PC-9 (cell line): ENCODE measurements at regions not wholly inside any gene's neighbourhood (a gene's known extent, or its start where the extent isn't known, plus 50 kb on each side); places are given as distances from the start of the nearest gene placed in this dataset.

Experiments used
- BruUV-seq: library from RNA; stranded (reverse); fragments of 400-500 nt; replicated peaks from 2 replicates; lab custom pipeline; 2021; lab: Mats Ljungman, UMichigan
- CTCF ChIA-PET: fragments of 300-600 bp; sonication (Branson Sonifier 250); formaldehyde crosslinking; loops from one replicate; lab custom pipeline; 2022; ENCODE audit warnings: antibody characterized with exemption; lab: Charles Lee
- POLR2A ChIA-PET: fragments of 300-600 bp; sonication (Branson Sonifier 250); formaldehyde crosslinking; loops from one replicate; lab custom pipeline; 2022; ENCODE audit warnings: antibody characterized with exemption; ENCODE audit not compliant: unreplicated experiment; lab: Charles Lee
- DNase-seq, 2 experiments: peaks; one replicate each; pipeline versions ENCODE4 v3.0.0 to v3.0.0-alpha.2; 2015 to 2022; ENCODE audit warnings: mixed read lengths in 1 of 2
- H2AFZ ChIP-seq: fragments of 200-600 bp; sonication (generic); 2 replicates; pipeline ENCODE4 v1.8.1; 2017; ENCODE audit warnings: antibody characterized with exemption
- H3F3A ChIP-seq: fragments of 200-600 bp; sonication (generic); 2 replicates; pipeline ENCODE4 v1.8.1; 2017; ENCODE audit warnings: antibody characterized with exemption, mild to moderate bottlenecking, low read depth; ENCODE audit not compliant: insufficient read depth
- H3K27ac ChIP-seq: fragments of 200-600 bp; sonication (generic); 2 replicates; pipeline ENCODE4 v1.6.1; 2016; ENCODE audit warnings: mixed run types
- H3K27me3 ChIP-seq: fragments of 200-600 bp; sonication (generic); 2 replicates; pipeline ENCODE4 v1.6.1; 2016; ENCODE audit warnings: low read depth, mixed run types; ENCODE audit not compliant: insufficient read depth
- H3K36me3 ChIP-seq: fragments of 200-600 bp; sonication (generic); 2 replicates; pipeline ENCODE4 v1.6.1; 2016; ENCODE audit warnings: low read depth, mixed run types
- H3K4me1 ChIP-seq: fragments of 200-600 bp; sonication (generic); replicated peaks from 2 replicates; pipeline ENCODE4 v1.6.1; 2016; ENCODE audit warnings: mixed run types; ENCODE audit not compliant: insufficient read depth
- H3K4me2 ChIP-seq: fragments of 200-600 bp; sonication (generic); 2 replicates; pipeline ENCODE4 v1.6.1; 2017; ENCODE audit warnings: mixed run types
- H3K4me3 ChIP-seq: fragments of 200-600 bp; sonication (generic); 2 replicates; pipeline ENCODE4 v1.6.1; 2016; ENCODE audit warnings: mixed run types
- H3K79me2 ChIP-seq: fragments of 200-600 bp; sonication (generic); 2 replicates; pipeline ENCODE4 v1.6.1; 2017; ENCODE audit warnings: low read depth, mixed run types
- H3K9me2 ChIP-seq: fragments of 200-600 bp; sonication (generic); 2 replicates; pipeline ENCODE4 v1.8.1; 2017; ENCODE audit warnings: mild to moderate bottlenecking; ENCODE audit not compliant: insufficient read depth
- H3K9me3 ChIP-seq: fragments of 200-600 bp; sonication (generic); 2 replicates; pipeline ENCODE4 v1.8.1; 2016; ENCODE audit warnings: low read depth; ENCODE audit not compliant: insufficient read depth
- H4K20me1 ChIP-seq: fragments of 200-600 bp; sonication (generic); 2 replicates; pipeline ENCODE4 v1.8.1; 2017; ENCODE audit not compliant: insufficient read depth
- CTCF ChIP-seq: fragments of 200-600 bp; sonication (generic); conservative IDR thresholded peaks from 2 replicates; pipeline ENCODE4 v1.6.1; 2017; ENCODE audit warnings: mixed run types, antibody characterized with exemption, mild to moderate bottlenecking, moderate library complexity
- EZH2 ChIP-seq: fragments of 200-600 bp; sonication (generic); IDR thresholded peaks from 2 replicates; pipeline ENCODE4 v1.8.0; 2017; ENCODE audit warnings: antibody characterized with exemption, low read depth
- intact Hi-C: fragments of 100-400 bp; cut with micrococcal nuclease; formaldehyde crosslinking; loops from one replicate; pipeline ENCODE4 v1.10.0; 2022; ENCODE audit not compliant: unreplicated experiment

DNA sequence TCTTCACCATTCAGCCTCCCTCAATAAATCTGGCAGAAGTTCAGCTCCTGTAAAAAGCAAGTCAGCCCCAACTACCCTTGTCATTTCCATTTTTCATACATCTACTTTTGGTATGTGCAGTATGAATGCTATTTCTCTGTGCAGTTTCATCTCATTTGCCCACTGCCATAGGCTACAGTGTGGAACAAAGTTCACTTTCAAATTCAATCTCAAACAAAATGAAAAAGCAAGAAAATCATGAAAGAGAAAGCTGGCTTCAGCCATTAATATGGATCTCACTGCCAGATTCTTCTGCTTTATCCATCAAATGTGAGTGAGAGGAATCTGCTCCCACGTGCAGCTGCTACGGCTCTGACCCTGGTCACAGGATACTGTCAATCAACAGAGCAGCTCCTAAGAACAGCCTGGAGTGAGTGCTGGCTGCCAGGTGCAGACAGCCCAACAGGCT, 494.2 kb downstream of the ZNF608 start:
- no peaks in the 10 kb centered on the region for H3K27me3 ChIP-seq
- ChIA-PET CTCF (no interaction called here), POLR2A (no interaction called here)
- no peak overlapping the region for H3K27ac ChIP-seq
- intact Hi-C loops, result no loop called here
- TF ChIP-seq CTCF (no peak), EZH2 (no peak)
- no peak for DNase-seq
- no peaks in the 10 kb centered on the region for H3K4me1 ChIP-seq
- H3K4me3 ChIP-seq, result no peak overlapping the region
- no peaks in the 10 kb centered on the region for H3K9me2 ChIP-seq
- H3F3A ChIP-seq, result no peaks in the 10 kb centered on the region
- no TSS peak for BruUV-seq
- no peak overlapping the region for H2AFZ ChIP-seq
- no peaks in the 10 kb centered on the region for H3K79me2 ChIP-seq
- no peaks in the 10 kb centered on the region for H3K36me3 ChIP-seq
- H3K4me2 ChIP-seq, result no peak overlapping the region
- H3K9me3 ChIP-seq, result no peaks in the 10 kb centered on the region
- H4K20me1 ChIP-seq, result no peaks in the 10 kb centered on the region

- Histone ChIP-seq H3K36me3 (no peaks in the 10 kb centered on the region), H4K20me1 (no peaks in the 10 kb centered on the region), H3K27me3 (no peaks in the 10 kb centered on the region), H3K4me3 (no peak overlapping the region), H3K27ac (no peak overlapping the region), H2AFZ (no peak overlapping the region), H3K9me3 (no peaks in the 10 kb centered on the region; the same call in 1 of the 2 replicates), H3K9me2 (no peaks in the 10 kb centered on the region), H3F3A (no peaks in the 10 kb centered on the region), H3K4me2 (no peak overlapping the region), H3K4me1 (no peaks in the 10 kb centered on the region), H3K79me2 (no peaks in the 10 kb centered on the region)
- ChIA-PET CTCF (no interaction called here), POLR2A (interaction anchor here (0.7 kb wide), 1 partner anchor 925 kb away, joined by 4 read pairs; no protein-coding TSS in a partner anchor)
- BruUV-seq, result no TSS peak
- no peak for DNase-seq
- TF ChIP-seq CTCF (no peak), EZH2 (no peak)
- intact Hi-C loops, result no loop called here
These were observed 501.2 kb downstream of the ZNF608 start for GRCh38 chr5:124245276-124245675.

DNA sequence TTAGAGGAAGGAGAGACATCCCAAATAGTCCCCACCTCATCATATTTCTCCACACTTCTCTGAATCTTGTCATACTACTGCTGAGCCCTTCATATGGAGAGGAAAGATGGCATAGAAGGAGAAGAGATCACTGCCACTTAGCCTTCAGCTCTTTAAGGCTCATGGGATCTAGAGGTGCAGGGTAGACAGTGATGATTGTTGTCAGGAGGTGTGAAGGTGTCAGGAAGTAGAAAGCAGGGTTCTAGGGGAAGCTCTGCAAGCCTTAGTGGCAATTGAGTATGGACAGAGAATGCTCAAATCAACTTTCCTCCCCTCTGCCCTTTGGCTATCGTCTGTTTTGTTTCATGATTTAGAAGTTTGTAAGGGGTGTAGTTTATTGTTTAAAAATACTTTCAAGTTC, 505.7 kb downstream of the ZNF608 start:
- no TSS peak for BruUV-seq
- Histone ChIP-seq H3F3A (no peaks in the 10 kb centered on the region), H3K9me2 (no peaks in the 10 kb centered on the region), H3K27me3 (no peaks in the 10 kb centered on the region), H4K20me1 (no peaks in the 10 kb centered on the region), H3K4me3 (no peak overlapping the region), H3K27ac (no peak overlapping the region), H3K9me3 (no peaks in the 10 kb centered on the region; the same call in 1 of the 2 replicates), H2AFZ (no peak overlapping the region), H3K4me1 (no peaks in the 10 kb centered on the region), H3K36me3 (no peaks in the 10 kb centered on the region), H3K4me2 (no peak overlapping the region), H3K79me2 (no peaks in the 10 kb centered on the region)
- POLR2A ChIA-PET, result no interaction called here
- no peak for TF ChIP-seq CTCF
- no peak for TF ChIP-seq EZH2
- intact Hi-C loops, result no loop called here
- CTCF ChIA-PET, result no interaction called here
- no peak for DNase-seq
